ENCODE measurements at regions not wholly inside any gene's neighbourhood (a gene's known extent, or its start where the extent isn't known, plus 50 kb on each side); places are given as distances from the start of the nearest gene placed in this dataset.

- Histone ChIP-seq H3K4me3 (no peak overlapping the region), H3K36me3 (no peaks in the 10 kb centered on the region), H3K27me3 (no peaks in the 10 kb centered on the region), H3K27ac (no peak overlapping the region), H3K4me1 (no peaks in the 10 kb centered on the region), H3K9me3 (no peaks in the 10 kb centered on the region)
- TF ChIP-seq POLR2A (IDR thresholded peaks at IDR 0.05) (no peak), CTCF (IDR thresholded peaks at IDR 0.05) (no peak), EP300 (IDR thresholded peaks at IDR 0.05; ENCODE audit: low read depth) (no peak), POLR2AphosphoS5 (IDR thresholded peaks at IDR 0.05) (no peak)
- intact Hi-C loops (cut with DNase I; ENCODE audit: low total_unique reads) (no loop called here), in situ Hi-C loops (cut with MboI; ENCODE audit: low pct_ligation_motif_present in 1 of 4, low pct_unique_long_range_greater_than_20kb in 1 of 4, low sequenced_read_pairs in 3 of 4) (no loop called here)
- no peak for DNase-seq
- WGBS, 2 donors (ENCODE audit: low coverage in 1 of 2): 85% methylated on average over 3 of the region's 3 CpGs; no CpG with 5 or more reads in 1 of the 2 donors
Measured at GRCh38 chr1:55937840-55938375, 641.5 kb downstream of the PLPP3 start.

- 49 to 70% methylated on average over 2 of the region's 5 CpGs for WGBS, 2 donors (ENCODE audit: low coverage in 1 of 2)
Measured at GRCh38 chr1:55935236-55935635, 644.1 kb downstream of the PLPP3 start.

DNA sequence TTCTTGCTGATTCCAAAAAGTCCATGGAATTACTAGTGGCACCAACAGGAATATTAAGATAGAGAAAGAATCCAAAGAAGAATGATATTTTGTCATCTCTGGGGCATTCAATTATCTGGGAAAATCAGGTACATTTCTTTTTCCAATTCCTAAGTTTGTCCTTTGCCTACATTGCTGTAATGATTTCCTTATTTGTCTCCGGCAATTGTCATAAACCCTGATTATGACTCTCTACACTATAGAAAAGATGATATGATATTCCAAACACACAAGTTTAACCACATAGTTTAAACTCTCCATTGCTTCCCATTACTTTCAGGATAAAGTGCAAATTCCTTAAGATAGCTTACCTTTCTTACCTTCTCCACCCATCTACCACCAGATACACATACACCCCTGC, 647.0 kb downstream of the PLPP3 start:
- Histone ChIP-seq H3K27me3 (no peaks in the 10 kb centered on the region), H3K27ac (no peak overlapping the region), H3K4me3 (no peak overlapping the region), H3K4me1 (peaks cover 3 to 17% (median 9%) of the 10 kb centered on the region in 4 donors), H3K36me3 (no peaks in the 10 kb centered on the region), H3K9me3 (no peaks in the 10 kb centered on the region)
- DNase-seq: no peak
- intact Hi-C loops (cut with DNase I; ENCODE audit: low total_unique reads) (loop anchor here (5.0 kb wide), 1 partner anchor 1215 kb away; the partner anchor contains the start of gene TTC4), in situ Hi-C loops (cut with MboI; ENCODE audit: low pct_ligation_motif_present in 1 of 4, low pct_unique_long_range_greater_than_20kb in 1 of 4, low sequenced_read_pairs in 3 of 4) (no loop called here)
- TF ChIP-seq EP300 (IDR thresholded peaks at IDR 0.05; ENCODE audit: low read depth) (no peak), CTCF (IDR thresholded peaks at IDR 0.05) (no peak), POLR2A (IDR thresholded peaks at IDR 0.05) (no peak), POLR2AphosphoS5 (IDR thresholded peaks at IDR 0.05) (no peak)
- 50 to 63% methylated on average over 1 of the region's 1 CpG for WGBS, 2 donors (ENCODE audit: low coverage in 1 of 2)

More at GRCh38 chr1:55935236-55935635, 644.1 kb downstream of the PLPP3 start:
- H3K36me3 ChIP-seq: no peaks in the 10 kb centered on the region
- no peaks in the 10 kb centered on the region for H3K9me3 ChIP-seq
- no peak for DNase-seq
- no peaks in the 10 kb centered on the region for H3K27me3 ChIP-seq
- TF ChIP-seq CTCF (IDR thresholded peaks at IDR 0.05) (no peak), EP300 (IDR thresholded peaks at IDR 0.05; ENCODE audit: low read depth) (no peak), POLR2AphosphoS5 (IDR thresholded peaks at IDR 0.05) (no peak), POLR2A (IDR thresholded peaks at IDR 0.05) (no peak)
- H3K27ac ChIP-seq: no peak overlapping the region
- intact Hi-C loops (cut with DNase I; ENCODE audit: low total_unique reads) (no loop called here), in situ Hi-C loops (cut with MboI; ENCODE audit: low pct_ligation_motif_present in 1 of 4, low pct_unique_long_range_greater_than_20kb in 1 of 4, low sequenced_read_pairs in 3 of 4) (no loop called here)
- H3K4me3 ChIP-seq: no peak overlapping the region
- H3K4me1 ChIP-seq: peaks cover 3 to 17% (median 9%) of the 10 kb centered on the region in 4 donors

DNA sequence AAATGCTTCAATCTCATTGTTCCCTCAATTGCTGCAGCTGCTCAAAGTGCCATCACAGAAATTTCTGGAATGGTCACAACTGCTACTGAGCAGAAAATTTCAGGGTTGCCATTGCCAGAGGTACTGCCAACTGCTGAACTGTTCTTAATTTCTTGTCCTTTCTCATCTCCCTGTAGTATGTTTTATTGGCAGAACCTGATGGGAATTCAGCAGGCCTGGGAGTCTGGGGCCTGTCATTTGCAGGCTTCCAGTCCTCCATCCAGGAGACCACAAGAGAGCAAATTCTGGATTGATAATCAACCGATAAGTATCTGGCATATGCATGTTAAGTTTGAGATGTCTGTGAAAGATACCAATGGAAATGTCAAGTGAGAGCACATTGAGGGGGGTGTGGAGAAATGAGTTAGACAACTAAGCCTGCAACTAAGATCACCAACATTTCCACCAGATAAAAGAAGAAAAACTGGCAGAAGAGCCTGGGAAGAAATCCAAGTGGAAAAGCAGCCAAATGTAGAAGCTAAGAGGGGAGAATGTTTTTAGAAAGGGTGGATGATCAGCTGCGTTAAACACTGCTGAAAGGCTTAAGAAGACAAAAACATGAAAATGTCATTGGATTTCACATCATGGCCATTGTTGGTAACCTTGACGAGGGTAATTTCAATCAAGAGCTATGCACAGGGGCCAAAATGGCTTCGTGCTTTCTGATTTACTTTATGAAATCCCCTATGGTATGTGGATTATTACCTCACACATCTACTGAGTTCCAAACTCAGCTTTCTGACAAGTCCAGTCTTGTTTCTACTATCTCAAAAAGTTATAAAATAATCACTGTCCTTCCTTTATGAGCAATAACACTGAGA, 648.1 kb downstream of the PLPP3 start:
- no peak overlapping the region for H3K27ac ChIP-seq
- H3K4me1 ChIP-seq: peaks cover 3 to 17% (median 9%) of the 10 kb centered on the region in 4 donors
- intact Hi-C loops (cut with DNase I; ENCODE audit: low total_unique reads): loop anchor here (5.0 kb wide), 1 partner anchor 1214 kb away; the partner anchor contains the start of gene TTC4
- TF ChIP-seq CTCF (IDR thresholded peaks at IDR 0.05) (no peak), POLR2AphosphoS5 (IDR thresholded peaks at IDR 0.05) (no peak)
- H3K36me3 ChIP-seq: no peaks in the 10 kb centered on the region
- DNase-seq: no peak
- H3K27me3 ChIP-seq: no peaks in the 10 kb centered on the region
- H3K4me3 ChIP-seq: no peak overlapping the region
- H3K9me3 ChIP-seq: no peaks in the 10 kb centered on the region
- in situ Hi-C loops (cut with MboI; ENCODE audit: low pct_ligation_motif_present in 1 of 4, low pct_unique_long_range_greater_than_20kb in 1 of 4, low sequenced_read_pairs in 3 of 4): no loop called here
- WGBS, 2 donors (ENCODE audit: low coverage in 1 of 2): 73 to 76% methylated on average over 3 to 4 of the region's 4 CpGs
